HG03159 (cell line): ENCODE measurements at regions not wholly inside any gene's neighbourhood (a gene's known extent, or its start where the extent isn't known, plus 50 kb on each side); places are given as distances from the start of the nearest gene placed in this dataset.
"Not testable (repeated sequence)": the region's sequence is repeated elsewhere in the genome, so short reads cannot be mapped to it uniquely, and the experiment has no call there.

Experiments used
- ATAC-seq: cut with Tn5 transposase; IDR thresholded peaks from one replicate; pipeline ENCODE4 v1.9.1; 2021; ENCODE audit warnings: mild to moderate bottlenecking, moderate library complexity; ENCODE audit not compliant: unreplicated experiment

- ATAC-seq = no peak
Measured at GRCh38 chr19:37303591-37304171, 67.2 kb upstream of the ZNF527 start.

GRCh38 chr19:37304190-37304883 lies 66.6 kb upstream of the ZNF527 start:
- no peak for ATAC-seq

- ATAC-seq = no peak
Measured at GRCh38 chr19:37304884-37305255, 66.0 kb upstream of the ZNF527 start.

- ATAC-seq = no peak
Measured at GRCh38 chr19:37306383-37306963, 64.4 kb upstream of the ZNF527 start.

- no peak for ATAC-seq
Measured at GRCh38 chr19:37309834-37310575, 60.9 kb upstream of the ZNF527 start.

GRCh38 chr19:37312531-37313334 lies 58.2 kb upstream of the ZNF527 start:
- not testable (repeated sequence) for ATAC-seq

GRCh38 chr19:37313335-37313627 lies 57.6 kb upstream of the ZNF527 start:
- no peak for ATAC-seq

- peak; percentile 99 for ATAC-seq
Measured at GRCh38 chr19:37317403-37318209, 53.3 kb upstream of the ZNF527 start.

- ATAC-seq = not testable (repeated sequence)
Measured at GRCh38 chr19:37320988-37321387, 49.9 kb upstream of the ZNF527 start.
